ENCODE measurements at regions not wholly inside any gene's neighbourhood (a gene's known extent, or its start where the extent isn't known, plus 50 kb on each side); places are given as distances from the start of the nearest gene placed in this dataset.
A peak's percentile ranks its signal among the peaks of the same experiment; 100 is the strongest.

- DNase-seq (ENCODE audit: low read depth, low spot score) = peak; percentile 8
- H3K4me1 Mint-ChIP-seq = peaks cover 12% of the 10 kb centered on the region
- H3K27me3 Mint-ChIP-seq (ENCODE audit: low read depth) = peaks cover 2% of the 10 kb centered on the region
- peak overlapping the region; percentile 93 for H3K27ac Mint-ChIP-seq (ENCODE audit: unreplicated experiment)
- TF ChIP-seq, protein P1, sequence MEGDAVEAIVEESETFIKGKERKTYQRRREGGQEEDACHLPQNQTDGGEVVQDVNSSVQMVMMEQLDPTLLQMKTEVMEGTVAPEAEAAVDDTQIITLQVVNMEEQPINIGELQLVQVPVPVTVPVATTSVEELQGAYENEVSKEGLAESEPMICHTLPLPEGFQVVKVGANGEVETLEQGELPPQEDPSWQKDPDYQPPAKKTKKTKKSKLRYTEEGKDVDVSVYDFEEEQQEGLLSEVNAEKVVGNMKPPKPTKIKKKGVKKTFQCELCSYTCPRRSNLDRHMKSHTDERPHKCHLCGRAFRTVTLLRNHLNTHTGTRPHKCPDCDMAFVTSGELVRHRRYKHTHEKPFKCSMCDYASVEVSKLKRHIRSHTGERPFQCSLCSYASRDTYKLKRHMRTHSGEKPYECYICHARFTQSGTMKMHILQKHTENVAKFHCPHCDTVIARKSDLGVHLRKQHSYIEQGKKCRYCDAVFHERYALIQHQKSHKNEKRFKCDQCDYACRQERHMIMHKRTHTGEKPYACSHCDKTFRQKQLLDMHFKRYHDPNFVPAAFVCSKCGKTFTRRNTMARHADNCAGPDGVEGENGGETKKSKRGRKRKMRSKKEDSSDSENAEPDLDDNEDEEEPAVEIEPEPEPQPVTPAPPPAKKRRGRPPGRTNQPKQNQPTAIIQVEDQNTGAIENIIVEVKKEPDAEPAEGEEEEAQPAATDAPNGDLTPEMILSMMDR (conservative IDR thresholded peaks at IDR 0.05) = no peak
- no peaks in the 10 kb centered on the region for H3K36me3 Mint-ChIP-seq (ENCODE audit: low read depth)
- no peak overlapping the region for H3K4me3 Mint-ChIP-seq
- no peaks in the 10 kb centered on the region for H3K9me3 Mint-ChIP-seq
Measured at GRCh38 chr9:108142504-108143201, 653.1 kb upstream of the KLF4 start.

DNA sequence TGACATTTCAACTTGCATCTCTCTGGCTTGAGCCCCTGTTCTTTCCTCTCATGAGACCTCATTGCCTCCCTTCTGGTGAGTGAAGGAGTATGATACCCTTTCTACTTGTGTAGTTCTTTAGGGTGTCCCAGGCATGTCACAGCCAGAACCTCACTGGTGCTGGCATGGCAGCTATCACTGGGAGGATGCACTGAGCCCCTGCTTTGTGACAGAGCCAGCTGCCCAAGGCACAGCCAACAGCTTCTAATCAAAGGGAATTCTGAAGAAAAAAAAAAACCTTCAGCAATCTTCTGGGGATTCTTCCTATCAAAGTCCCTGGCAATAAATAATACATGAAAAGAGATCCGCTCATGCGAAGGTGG is 652.6 kb upstream of the KLF4 start:
- H3K36me3 Mint-ChIP-seq (ENCODE audit: low read depth) = no peaks in the 10 kb centered on the region
- no peaks in the 10 kb centered on the region for H3K9me3 Mint-ChIP-seq
- no peak for DNase-seq (ENCODE audit: low read depth, low spot score)
- no peak overlapping the region for H3K4me3 Mint-ChIP-seq
- H3K4me1 Mint-ChIP-seq = peaks cover 12% of the 10 kb centered on the region
- TF ChIP-seq, protein P1 (conservative IDR thresholded peaks at IDR 0.05) = no peak
- peak overlapping the region; percentile 93 for H3K27ac Mint-ChIP-seq (ENCODE audit: unreplicated experiment)
- H3K27me3 Mint-ChIP-seq (ENCODE audit: low read depth) = no peaks in the 10 kb centered on the region

DNA sequence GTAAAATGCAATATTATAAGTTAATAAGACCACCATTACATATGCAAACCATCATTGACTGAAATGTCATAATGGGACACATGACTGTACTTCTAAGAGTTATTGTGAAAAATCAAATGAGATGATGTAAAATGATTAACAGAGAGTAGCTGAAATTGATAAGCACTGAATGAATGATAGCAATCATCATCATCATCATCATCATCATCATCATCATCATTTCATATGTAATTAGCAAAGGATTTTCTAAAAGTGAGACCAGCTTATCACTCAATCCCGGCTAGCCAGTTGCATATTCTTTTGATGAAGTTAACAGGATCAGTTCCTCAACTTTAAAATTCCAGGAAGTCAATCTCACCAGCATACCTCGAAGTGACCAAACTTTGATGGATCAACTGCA is 650.3 kb upstream of the KLF4 start:
- H3K9me3 Mint-ChIP-seq = no peaks in the 10 kb centered on the region
- no peak overlapping the region for H3K4me3 Mint-ChIP-seq
- H3K36me3 Mint-ChIP-seq (ENCODE audit: low read depth) = no peaks in the 10 kb centered on the region
- no peak for DNase-seq (ENCODE audit: low read depth, low spot score)
- H3K27me3 Mint-ChIP-seq (ENCODE audit: low read depth) = no peaks in the 10 kb centered on the region
- TF ChIP-seq, protein P1 (conservative IDR thresholded peaks at IDR 0.05) = no peak
- H3K27ac Mint-ChIP-seq (ENCODE audit: unreplicated experiment) = no peak overlapping the region
- peaks cover 12% of the 10 kb centered on the region for H3K4me1 Mint-ChIP-seq

- no peak for DNase-seq (ENCODE audit: low read depth, low spot score)
- Mint-ChIP-seq H3K4me3 (no peak overlapping the region), H3K4me1 (peaks cover 12% of the 10 kb centered on the region), H3K9me3 (no peaks in the 10 kb centered on the region), H3K36me3 (ENCODE audit: low read depth) (no peaks in the 10 kb centered on the region), H3K27me3 (ENCODE audit: low read depth) (no peaks in the 10 kb centered on the region), H3K27ac (ENCODE audit: unreplicated experiment) (no peak overlapping the region)
- TF ChIP-seq, protein P1 (conservative IDR thresholded peaks at IDR 0.05) = no peak
Measured at GRCh38 chr9:108138516-108138915, 648.9 kb upstream of the KLF4 start.

- Mint-ChIP-seq H3K36me3 (ENCODE audit: low read depth) (no peaks in the 10 kb centered on the region), H3K27me3 (ENCODE audit: low read depth) (no peaks in the 10 kb centered on the region), H3K4me3 (no peak overlapping the region), H3K4me1 (no peaks in the 10 kb centered on the region), H3K27ac (ENCODE audit: unreplicated experiment) (no peak overlapping the region), H3K9me3 (no peaks in the 10 kb centered on the region)
- no peak for DNase-seq (ENCODE audit: low read depth, low spot score)
- TF ChIP-seq, protein P1 (conservative IDR thresholded peaks at IDR 0.05) = no peak
Measured at GRCh38 chr9:108136656-108137055, 647.1 kb upstream of the KLF4 start.

Measured in neural crest cell (in vitro differentiated cells).